Liver (tissue), 3 donors: ENCODE measurements at regions not wholly inside any gene's neighbourhood (a gene's known extent, or its start where the extent isn't known, plus 50 kb on each side); places are given as distances from the start of the nearest gene placed in this dataset.

Source experiments
- EGR1 ChIP-seq, 2 donors: IDR thresholded peaks; 2 replicates each; pipeline ENCODE4 v1.6.1; 2016 to 2018; ENCODE audit warnings: antibody characterized with exemption in 2 of 2, low read depth in 2 of 2
- FOXA1 ChIP-seq: IDR thresholded peaks from 2 replicates; pipeline ENCODE4 v1.6.1; 2016; ENCODE audit warnings: antibody characterized with exemption
- GABPA ChIP-seq, 2 donors: IDR thresholded peaks in 1 of 2; conservative IDR thresholded peaks in 1 of 2; 2 replicates each; pipeline ENCODE4 v1.6.1; 2016; ENCODE audit warnings: antibody characterized with exemption in 2 of 2, mild to moderate bottlenecking in 1 of 2, moderate library complexity in 1 of 2
- RAD21 ChIP-seq, 2 donors: IDR thresholded peaks; 2 replicates each; pipeline ENCODE4 v1.6.1; 2016; ENCODE audit warnings: antibody characterized with exemption in 2 of 2, mild to moderate bottlenecking in 2 of 2
- SP1 ChIP-seq: IDR thresholded peaks from 2 replicates; pipeline ENCODE4 v1.6.1; 2018; ENCODE audit warnings: antibody characterized with exemption, mild to moderate bottlenecking
- TAF1 ChIP-seq: conservative IDR thresholded peaks from 2 replicates; pipeline ENCODE4 v1.6.1; 2016; ENCODE audit warnings: antibody characterized with exemption, mild to moderate bottlenecking
- YY1 ChIP-seq: IDR thresholded peaks from 2 replicates; pipeline ENCODE4 v1.6.1; 2016; ENCODE audit warnings: antibody characterized with exemption, mild to moderate bottlenecking
- TF ChIP-seq, protein P1 (sequence below): fragments of 150-350 bp; IDR thresholded peaks from 2 replicates; pipeline ENCODE4 v1.5.1; 2017; ENCODE audit warnings: improper control_type of control experiment, low read depth, low read length; ENCODE audit not compliant: missing input control
- TF ChIP-seq, protein P2 (sequence below): IDR thresholded peaks from 2 replicates; pipeline ENCODE4 v1.6.1; 2016; ENCODE audit warnings: antibody characterized with exemption
- TF ChIP-seq, protein P3 (sequence below): IDR thresholded peaks from 2 replicates; pipeline ENCODE4 v1.6.1; 2016; ENCODE audit warnings: antibody characterized with exemption
- TF ChIP-seq, protein P4 (sequence below): IDR thresholded peaks from 2 replicates; pipeline ENCODE4 v1.6.1; 2016; ENCODE audit warnings: antibody characterized with exemption, mild to moderate bottlenecking
- donor health status: healthy.
- donor health status: healthy.

GRCh38 chr9:90444609-90445204 lies 197.9 kb downstream of the DIRAS2 start:
- TF ChIP-seq, protein P1, sequence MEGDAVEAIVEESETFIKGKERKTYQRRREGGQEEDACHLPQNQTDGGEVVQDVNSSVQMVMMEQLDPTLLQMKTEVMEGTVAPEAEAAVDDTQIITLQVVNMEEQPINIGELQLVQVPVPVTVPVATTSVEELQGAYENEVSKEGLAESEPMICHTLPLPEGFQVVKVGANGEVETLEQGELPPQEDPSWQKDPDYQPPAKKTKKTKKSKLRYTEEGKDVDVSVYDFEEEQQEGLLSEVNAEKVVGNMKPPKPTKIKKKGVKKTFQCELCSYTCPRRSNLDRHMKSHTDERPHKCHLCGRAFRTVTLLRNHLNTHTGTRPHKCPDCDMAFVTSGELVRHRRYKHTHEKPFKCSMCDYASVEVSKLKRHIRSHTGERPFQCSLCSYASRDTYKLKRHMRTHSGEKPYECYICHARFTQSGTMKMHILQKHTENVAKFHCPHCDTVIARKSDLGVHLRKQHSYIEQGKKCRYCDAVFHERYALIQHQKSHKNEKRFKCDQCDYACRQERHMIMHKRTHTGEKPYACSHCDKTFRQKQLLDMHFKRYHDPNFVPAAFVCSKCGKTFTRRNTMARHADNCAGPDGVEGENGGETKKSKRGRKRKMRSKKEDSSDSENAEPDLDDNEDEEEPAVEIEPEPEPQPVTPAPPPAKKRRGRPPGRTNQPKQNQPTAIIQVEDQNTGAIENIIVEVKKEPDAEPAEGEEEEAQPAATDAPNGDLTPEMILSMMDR: no peak
- TF ChIP-seq EGR1 (IDR thresholded peaks at IDR 0.05; ENCODE audit: low read depth in 2 of 2) (no peak), RAD21 (IDR thresholded peaks at IDR 0.05) (no peak), YY1 (no peak), GABPA (IDR thresholded peaks at IDR 0.05 in 1 of 2, conservative IDR thresholded peaks at IDR 0.05 in 1 of 2) (no peak), SP1 (no peak), TAF1 (no peak), FOXA1 (no peak)
- TF ChIP-seq, protein P2, sequence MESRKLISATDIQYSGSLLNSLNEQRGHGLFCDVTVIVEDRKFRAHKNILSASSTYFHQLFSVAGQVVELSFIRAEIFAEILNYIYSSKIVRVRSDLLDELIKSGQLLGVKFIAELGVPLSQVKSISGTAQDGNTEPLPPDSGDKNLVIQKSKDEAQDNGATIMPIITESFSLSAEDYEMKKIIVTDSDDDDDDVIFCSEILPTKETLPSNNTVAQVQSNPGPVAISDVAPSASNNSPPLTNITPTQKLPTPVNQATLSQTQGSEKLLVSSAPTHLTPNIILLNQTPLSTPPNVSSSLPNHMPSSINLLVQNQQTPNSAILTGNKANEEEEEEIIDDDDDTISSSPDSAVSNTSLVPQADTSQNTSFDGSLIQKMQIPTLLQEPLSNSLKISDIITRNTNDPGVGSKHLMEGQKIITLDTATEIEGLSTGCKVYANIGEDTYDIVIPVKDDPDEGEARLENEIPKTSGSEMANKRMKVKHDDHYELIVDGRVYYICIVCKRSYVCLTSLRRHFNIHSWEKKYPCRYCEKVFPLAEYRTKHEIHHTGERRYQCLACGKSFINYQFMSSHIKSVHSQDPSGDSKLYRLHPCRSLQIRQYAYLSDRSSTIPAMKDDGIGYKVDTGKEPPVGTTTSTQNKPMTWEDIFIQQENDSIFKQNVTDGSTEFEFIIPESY: no peak
- TF ChIP-seq, protein P3, sequence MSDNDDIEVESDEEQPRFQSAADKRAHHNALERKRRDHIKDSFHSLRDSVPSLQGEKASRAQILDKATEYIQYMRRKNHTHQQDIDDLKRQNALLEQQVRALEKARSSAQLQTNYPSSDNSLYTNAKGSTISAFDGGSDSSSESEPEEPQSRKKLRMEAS: no peak
- TF ChIP-seq, protein P4, sequence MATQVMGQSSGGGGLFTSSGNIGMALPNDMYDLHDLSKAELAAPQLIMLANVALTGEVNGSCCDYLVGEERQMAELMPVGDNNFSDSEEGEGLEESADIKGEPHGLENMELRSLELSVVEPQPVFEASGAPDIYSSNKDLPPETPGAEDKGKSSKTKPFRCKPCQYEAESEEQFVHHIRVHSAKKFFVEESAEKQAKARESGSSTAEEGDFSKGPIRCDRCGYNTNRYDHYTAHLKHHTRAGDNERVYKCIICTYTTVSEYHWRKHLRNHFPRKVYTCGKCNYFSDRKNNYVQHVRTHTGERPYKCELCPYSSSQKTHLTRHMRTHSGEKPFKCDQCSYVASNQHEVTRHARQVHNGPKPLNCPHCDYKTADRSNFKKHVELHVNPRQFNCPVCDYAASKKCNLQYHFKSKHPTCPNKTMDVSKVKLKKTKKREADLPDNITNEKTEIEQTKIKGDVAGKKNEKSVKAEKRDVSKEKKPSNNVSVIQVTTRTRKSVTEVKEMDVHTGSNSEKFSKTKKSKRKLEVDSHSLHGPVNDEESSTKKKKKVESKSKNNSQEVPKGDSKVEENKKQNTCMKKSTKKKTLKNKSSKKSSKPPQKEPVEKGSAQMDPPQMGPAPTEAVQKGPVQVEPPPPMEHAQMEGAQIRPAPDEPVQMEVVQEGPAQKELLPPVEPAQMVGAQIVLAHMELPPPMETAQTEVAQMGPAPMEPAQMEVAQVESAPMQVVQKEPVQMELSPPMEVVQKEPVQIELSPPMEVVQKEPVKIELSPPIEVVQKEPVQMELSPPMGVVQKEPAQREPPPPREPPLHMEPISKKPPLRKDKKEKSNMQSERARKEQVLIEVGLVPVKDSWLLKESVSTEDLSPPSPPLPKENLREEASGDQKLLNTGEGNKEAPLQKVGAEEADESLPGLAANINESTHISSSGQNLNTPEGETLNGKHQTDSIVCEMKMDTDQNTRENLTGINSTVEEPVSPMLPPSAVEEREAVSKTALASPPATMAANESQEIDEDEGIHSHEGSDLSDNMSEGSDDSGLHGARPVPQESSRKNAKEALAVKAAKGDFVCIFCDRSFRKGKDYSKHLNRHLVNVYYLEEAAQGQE: no peak
